ENCODE measurements at regions not wholly inside any gene's neighbourhood (a gene's known extent, or its start where the extent isn't known, plus 50 kb on each side); places are given as distances from the start of the nearest gene placed in this dataset.

DNA sequence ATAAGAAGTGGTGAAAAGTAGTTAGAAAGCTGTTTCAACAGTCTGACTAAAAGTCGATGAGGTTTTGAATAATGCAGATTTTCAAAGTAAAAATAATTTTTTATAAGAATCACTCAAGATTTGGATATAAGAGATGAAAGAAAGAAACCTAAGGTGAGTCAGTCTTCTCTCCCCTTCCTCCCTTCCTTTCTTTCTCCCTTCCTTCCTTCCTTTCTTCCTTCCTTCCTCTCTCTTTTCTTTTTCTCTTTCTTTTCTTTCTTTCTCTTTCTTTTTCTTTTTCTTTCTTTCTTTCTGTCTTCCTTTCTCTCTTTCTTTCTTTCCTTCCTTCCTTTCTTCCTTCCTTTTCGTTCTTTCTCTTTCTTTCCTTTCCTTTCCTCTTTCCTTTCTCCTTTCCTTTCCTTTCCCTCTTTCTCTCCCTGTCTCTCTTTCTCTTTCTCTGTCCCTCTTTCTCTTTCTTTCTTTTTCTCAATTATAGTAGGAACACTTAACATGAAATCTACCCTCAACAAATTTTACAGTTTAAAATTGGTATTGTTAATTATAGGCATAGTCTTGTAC is 308.6 kb downstream of the ARL4A start:
- TF ChIP-seq, protein P1, sequence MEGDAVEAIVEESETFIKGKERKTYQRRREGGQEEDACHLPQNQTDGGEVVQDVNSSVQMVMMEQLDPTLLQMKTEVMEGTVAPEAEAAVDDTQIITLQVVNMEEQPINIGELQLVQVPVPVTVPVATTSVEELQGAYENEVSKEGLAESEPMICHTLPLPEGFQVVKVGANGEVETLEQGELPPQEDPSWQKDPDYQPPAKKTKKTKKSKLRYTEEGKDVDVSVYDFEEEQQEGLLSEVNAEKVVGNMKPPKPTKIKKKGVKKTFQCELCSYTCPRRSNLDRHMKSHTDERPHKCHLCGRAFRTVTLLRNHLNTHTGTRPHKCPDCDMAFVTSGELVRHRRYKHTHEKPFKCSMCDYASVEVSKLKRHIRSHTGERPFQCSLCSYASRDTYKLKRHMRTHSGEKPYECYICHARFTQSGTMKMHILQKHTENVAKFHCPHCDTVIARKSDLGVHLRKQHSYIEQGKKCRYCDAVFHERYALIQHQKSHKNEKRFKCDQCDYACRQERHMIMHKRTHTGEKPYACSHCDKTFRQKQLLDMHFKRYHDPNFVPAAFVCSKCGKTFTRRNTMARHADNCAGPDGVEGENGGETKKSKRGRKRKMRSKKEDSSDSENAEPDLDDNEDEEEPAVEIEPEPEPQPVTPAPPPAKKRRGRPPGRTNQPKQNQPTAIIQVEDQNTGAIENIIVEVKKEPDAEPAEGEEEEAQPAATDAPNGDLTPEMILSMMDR (conservative IDR thresholded peaks at IDR 0.05), result no peak
- TF ChIP-seq EZH2 (IDR thresholded peaks at IDR 0.05; ENCODE audit: low read depth), result no peak

Measured in PC-9 (cell line).